ENCODE measurements at regions not wholly inside any gene's neighbourhood (a gene's known extent, or its start where the extent isn't known, plus 50 kb on each side); places are given as distances from the start of the nearest gene placed in this dataset.

DNA sequence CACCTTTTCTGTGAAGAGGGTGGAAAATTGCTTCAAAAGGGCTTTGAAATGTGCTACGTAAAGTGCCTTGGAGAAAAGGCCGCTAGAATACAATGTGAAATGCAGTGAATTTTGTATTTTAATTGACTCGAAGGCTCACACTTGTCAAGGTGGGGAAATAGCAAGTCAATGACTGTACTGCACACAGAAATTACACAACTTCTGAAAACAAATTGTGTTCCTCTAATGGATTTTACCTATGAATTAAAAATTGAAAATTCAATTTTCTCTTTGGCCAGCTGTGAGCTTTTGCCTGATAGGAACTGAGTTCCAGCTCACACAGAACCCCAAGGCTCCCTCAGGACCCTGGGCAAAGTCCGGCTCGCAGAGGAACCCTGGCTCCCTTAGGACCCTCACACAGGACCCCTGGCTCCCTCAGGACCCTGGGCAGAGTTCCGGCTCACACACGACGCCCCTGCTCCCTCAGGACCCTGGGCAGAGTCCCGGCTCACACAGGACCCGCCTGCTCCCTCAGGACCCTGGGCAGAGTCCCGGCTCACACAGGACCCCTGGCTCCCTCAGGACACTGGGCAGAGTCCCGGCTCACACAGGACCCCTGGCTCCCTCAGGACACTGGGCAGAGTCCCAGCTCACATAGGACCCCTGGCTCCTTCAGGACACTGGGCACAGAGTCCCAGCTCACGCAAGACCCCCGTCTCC lies 324.9 kb downstream of the UQCRFS1 start:
- BruUV-seq (replicated peaks), result no TSS peak
- no peak for TF ChIP-seq CTCF (IDR thresholded peaks at IDR 0.05; ENCODE audit: unreplicated experiment)
- no peak overlapping the region for H3K27ac Mint-ChIP-seq (ENCODE audit: low read depth, unreplicated experiment)
- no peak for DNase-seq (ENCODE audit: unreplicated experiment)
- no peaks in the 10 kb centered on the region for H3K4me1 Mint-ChIP-seq (ENCODE audit: insufficient read depth, unreplicated experiment)
- peaks cover 4% of the 10 kb centered on the region for H3K36me3 Mint-ChIP-seq (ENCODE audit: insufficient read depth, unreplicated experiment)
- intact Hi-C loops (cut with micrococcal nuclease), result no loop called here
- no peak overlapping the region for H3K4me3 Mint-ChIP-seq (ENCODE audit: unreplicated experiment)
- ChIA-PET CTCF (interaction anchor here (0.6 to 0.7 kb wide), 5 partner anchors 9 to 958 kb away, joined by 3 to 5 read pairs (median 4); no protein-coding TSS in a partner anchor), POLR2A (no interaction called here)
- H3K27me3 Mint-ChIP-seq (ENCODE audit: insufficient read depth, unreplicated experiment), result no peaks in the 10 kb centered on the region
- H3K9me3 Mint-ChIP-seq (ENCODE audit: unreplicated experiment), result peaks cover 45% of the 10 kb centered on the region

- Mint-ChIP-seq H3K4me3 (ENCODE audit: unreplicated experiment) (no peak overlapping the region), H3K4me1 (ENCODE audit: insufficient read depth, unreplicated experiment) (no peaks in the 10 kb centered on the region), H3K9me3 (ENCODE audit: unreplicated experiment) (peaks cover 37% of the 10 kb centered on the region), H3K27ac (ENCODE audit: low read depth, unreplicated experiment) (no peak overlapping the region), H3K36me3 (ENCODE audit: insufficient read depth, unreplicated experiment) (no peaks in the 10 kb centered on the region), H3K27me3 (ENCODE audit: insufficient read depth, unreplicated experiment) (no peaks in the 10 kb centered on the region)
- no peak for TF ChIP-seq CTCF (IDR thresholded peaks at IDR 0.05; ENCODE audit: unreplicated experiment)
- CTCF ChIA-PET, result interaction anchor here (0.6 kb wide), 1 partner anchor 149 kb away, joined by 3 read pairs; no protein-coding TSS in a partner anchor
- DNase-seq (ENCODE audit: unreplicated experiment), result no peak
- intact Hi-C loops (cut with micrococcal nuclease), result no loop called here
- no TSS peak for BruUV-seq (replicated peaks)
- POLR2A ChIA-PET, result no interaction called here
These were observed 326.2 kb downstream of the UQCRFS1 start for GRCh38 chr19:28886708-28887107.

DNA sequence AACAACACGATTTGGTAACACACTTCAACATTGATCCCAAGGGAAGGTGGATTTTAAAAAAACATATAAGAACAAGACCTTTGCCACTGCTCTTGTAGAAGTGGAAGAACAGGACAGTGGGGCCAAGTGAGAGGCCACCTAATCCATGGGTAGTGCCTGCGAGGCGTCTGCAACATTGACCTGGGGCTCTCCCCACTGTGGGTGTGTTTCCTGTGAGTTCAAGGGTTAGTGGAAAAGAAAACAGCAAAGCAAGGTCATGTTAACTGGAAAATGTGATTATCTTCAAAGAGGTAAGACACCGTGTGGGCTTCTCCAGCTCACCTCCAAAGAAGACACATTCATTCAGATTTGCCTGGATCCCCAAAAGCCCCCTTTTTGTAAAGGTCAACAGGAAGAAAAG lies 327.0 kb downstream of the UQCRFS1 start:
- TF ChIP-seq CTCF (IDR thresholded peaks at IDR 0.05; ENCODE audit: unreplicated experiment), result no peak
- Mint-ChIP-seq H3K4me1 (ENCODE audit: insufficient read depth, unreplicated experiment) (no peaks in the 10 kb centered on the region), H3K4me3 (ENCODE audit: unreplicated experiment) (no peak overlapping the region), H3K9me3 (ENCODE audit: unreplicated experiment) (peaks cover 35% of the 10 kb centered on the region), H3K36me3 (ENCODE audit: insufficient read depth, unreplicated experiment) (no peaks in the 10 kb centered on the region), H3K27ac (ENCODE audit: low read depth, unreplicated experiment) (no peak overlapping the region), H3K27me3 (ENCODE audit: insufficient read depth, unreplicated experiment) (no peaks in the 10 kb centered on the region)
- intact Hi-C loops (cut with micrococcal nuclease), result no loop called here
- DNase-seq (ENCODE audit: unreplicated experiment), result no peak
- no TSS peak for BruUV-seq (replicated peaks)
- CTCF ChIA-PET, result no interaction called here
- POLR2A ChIA-PET, result interaction anchor here (0.6 kb wide), 1 partner anchor 60 kb away, joined by 3 read pairs; no protein-coding TSS in a partner anchor

DNA sequence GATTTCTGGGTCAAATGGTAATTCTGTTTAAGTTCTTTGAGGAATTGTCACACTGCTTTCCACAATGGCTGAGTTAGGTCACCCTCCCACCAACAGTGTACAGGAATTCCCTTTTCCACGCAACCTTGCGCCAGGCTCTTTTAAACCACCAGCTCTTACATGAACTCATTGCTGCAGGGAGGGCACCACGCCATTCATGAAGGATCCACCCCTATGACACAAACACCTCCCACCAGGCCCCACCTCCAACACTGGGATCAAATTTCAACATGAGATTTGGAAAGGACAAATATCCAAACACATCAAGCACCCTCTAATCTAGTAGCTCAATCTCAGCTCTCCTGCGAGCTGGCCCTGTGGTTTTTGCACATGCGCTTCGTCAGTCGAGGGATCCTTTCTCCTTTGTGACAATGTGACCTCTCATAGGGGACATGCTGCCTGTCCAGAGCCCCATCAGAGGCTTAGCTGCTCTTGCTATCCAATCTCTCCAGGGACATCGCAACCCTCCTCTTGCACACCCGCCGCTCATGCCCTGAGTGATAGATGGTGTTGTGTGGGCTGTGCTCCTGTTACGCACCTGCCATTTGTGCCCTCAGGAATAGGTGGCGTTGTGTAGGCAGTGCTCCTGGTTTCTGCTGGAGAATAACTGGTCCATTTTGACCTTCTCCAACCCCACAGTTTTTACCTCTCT lies 328.0 kb downstream of the UQCRFS1 start:
- POLR2A ChIA-PET, result no interaction called here
- intact Hi-C loops (cut with micrococcal nuclease), result no loop called here
- CTCF ChIA-PET, result no interaction called here
- no peak for DNase-seq (ENCODE audit: unreplicated experiment)
- no TSS peak for BruUV-seq (replicated peaks)
- Mint-ChIP-seq H3K27ac (ENCODE audit: low read depth, unreplicated experiment) (no peak overlapping the region), H3K4me1 (ENCODE audit: insufficient read depth, unreplicated experiment) (no peaks in the 10 kb centered on the region), H3K36me3 (ENCODE audit: insufficient read depth, unreplicated experiment) (no peaks in the 10 kb centered on the region), H3K27me3 (ENCODE audit: insufficient read depth, unreplicated experiment) (no peaks in the 10 kb centered on the region), H3K9me3 (ENCODE audit: unreplicated experiment) (peaks cover 34% of the 10 kb centered on the region), H3K4me3 (ENCODE audit: unreplicated experiment) (no peak overlapping the region)
- TF ChIP-seq CTCF (IDR thresholded peaks at IDR 0.05; ENCODE audit: unreplicated experiment), result no peak
